ENCODE measurements at regions not wholly inside any gene's neighbourhood (a gene's known extent, or its start where the extent isn't known, plus 50 kb on each side); places are given as distances from the start of the nearest gene placed in this dataset.
"Not testable (repeated sequence)": the region's sequence is repeated elsewhere in the genome, so short reads cannot be mapped to it uniquely, and the experiment has no call there.

DNA sequence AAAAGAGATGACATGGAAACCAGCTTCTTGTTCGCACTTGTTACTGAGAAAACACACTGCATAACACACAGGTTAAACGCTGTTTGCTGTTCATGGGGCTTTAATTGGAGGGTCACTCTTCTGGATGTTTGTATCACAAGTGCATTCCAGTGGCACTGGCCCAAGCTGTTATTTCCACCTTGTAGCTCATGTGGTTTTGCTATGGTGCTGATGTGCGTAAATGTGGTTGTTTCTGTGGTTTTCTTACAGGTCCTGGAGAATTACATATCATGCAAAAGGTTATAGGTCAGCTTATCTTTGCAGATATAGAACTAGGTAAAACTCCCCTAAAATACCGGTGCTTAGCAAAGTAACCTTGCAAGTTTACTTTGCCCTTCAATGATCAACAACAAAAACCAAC is 89.3 kb upstream of the AHI1 start:
- H3K4me3 Mint-ChIP-seq: peak overlapping the region; percentile 60
- H3K36me3 Mint-ChIP-seq (ENCODE audit: low read depth): peaks cover 77% of the 10 kb centered on the region
- DNase-seq (ENCODE audit: low spot score): peak; percentile 74
- peaks cover 66% of the 10 kb centered on the region for H3K4me1 Mint-ChIP-seq (ENCODE audit: low read depth)
- H3K9me3 Mint-ChIP-seq: peaks cover 58% of the 10 kb centered on the region
- H3K27me3 Mint-ChIP-seq (ENCODE audit: low read depth): no peaks in the 10 kb centered on the region
- peak overlapping the region; percentile 91 for H3K27ac Mint-ChIP-seq

GRCh38 chr6:135592276-135592675 is 94.7 kb upstream of the AHI1 start:
- Mint-ChIP-seq H3K36me3 (ENCODE audit: low read depth) (peaks cover 68% of the 10 kb centered on the region), H3K27ac (peak overlapping the region; percentile 55), H3K9me3 (peaks cover 71% of the 10 kb centered on the region), H3K27me3 (ENCODE audit: low read depth) (no peaks in the 10 kb centered on the region), H3K4me1 (ENCODE audit: low read depth) (peaks cover 37% of the 10 kb centered on the region), H3K4me3 (peak overlapping the region; percentile 55)
- DNase-seq (ENCODE audit: low spot score): no peak

DNA sequence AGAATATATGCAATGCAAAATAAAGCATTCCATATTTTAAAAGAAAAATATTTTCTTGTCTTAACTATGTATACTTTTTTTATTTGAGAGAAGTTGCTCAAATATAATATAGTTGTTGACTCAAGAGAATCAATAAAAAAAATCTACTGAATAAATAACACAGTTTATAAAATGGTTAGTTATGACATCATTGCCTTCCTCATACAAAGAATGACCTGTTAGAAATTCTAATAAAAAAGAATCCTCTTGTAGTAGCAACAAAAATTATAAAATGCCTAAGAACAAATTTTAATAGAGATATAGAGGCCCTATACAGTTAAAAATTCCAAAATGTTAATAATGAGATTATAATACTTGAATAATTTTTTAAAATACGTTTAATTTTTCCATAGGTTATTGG is 96.5 kb upstream of the AHI1 start:
- no peaks in the 10 kb centered on the region for H3K27me3 Mint-ChIP-seq (ENCODE audit: low read depth)
- no peak for DNase-seq (ENCODE audit: low spot score)
- peaks cover 75% of the 10 kb centered on the region for H3K9me3 Mint-ChIP-seq
- H3K27ac Mint-ChIP-seq: no peak overlapping the region
- H3K4me3 Mint-ChIP-seq: no peak overlapping the region
- peaks cover 71% of the 10 kb centered on the region for H3K36me3 Mint-ChIP-seq (ENCODE audit: low read depth)
- peaks cover 26% of the 10 kb centered on the region for H3K4me1 Mint-ChIP-seq (ENCODE audit: low read depth)

GRCh38 chr6:135600086-135600702 is 102.7 kb upstream of the AHI1 start:
- H3K27ac Mint-ChIP-seq: no peak overlapping the region
- peaks cover 66% of the 10 kb centered on the region for H3K36me3 Mint-ChIP-seq (ENCODE audit: low read depth)
- H3K4me1 Mint-ChIP-seq (ENCODE audit: low read depth): peaks cover 18% of the 10 kb centered on the region
- H3K4me3 Mint-ChIP-seq: no peak overlapping the region
- peaks cover 56% of the 10 kb centered on the region for H3K9me3 Mint-ChIP-seq
- DNase-seq (ENCODE audit: low spot score): no peak
- no peaks in the 10 kb centered on the region for H3K27me3 Mint-ChIP-seq (ENCODE audit: low read depth)

- H3K36me3 Mint-ChIP-seq (ENCODE audit: low read depth): peaks cover 62% of the 10 kb centered on the region
- no peak for DNase-seq (ENCODE audit: low spot score)
- no peak overlapping the region for H3K27ac Mint-ChIP-seq
- H3K27me3 Mint-ChIP-seq (ENCODE audit: low read depth): no peaks in the 10 kb centered on the region
- no peak overlapping the region for H3K4me3 Mint-ChIP-seq
- peaks cover 23% of the 10 kb centered on the region for H3K4me1 Mint-ChIP-seq (ENCODE audit: low read depth)
- H3K9me3 Mint-ChIP-seq: peaks cover 49% of the 10 kb centered on the region
Measured at GRCh38 chr6:135600931-135601330, 103.4 kb upstream of the AHI1 start.

GRCh38 chr6:135601857-135602256 is 104.3 kb upstream of the AHI1 start:
- Mint-ChIP-seq H3K9me3 (peaks cover 42% of the 10 kb centered on the region), H3K4me1 (ENCODE audit: low read depth) (peaks cover 31% of the 10 kb centered on the region), H3K27me3 (ENCODE audit: low read depth) (no peaks in the 10 kb centered on the region), H3K4me3 (no peak overlapping the region), H3K27ac (no peak overlapping the region), H3K36me3 (ENCODE audit: low read depth) (peaks cover 54% of the 10 kb centered on the region)
- no peak for DNase-seq (ENCODE audit: low spot score)

GRCh38 chr6:135603249-135603648 is 105.7 kb upstream of the AHI1 start:
- Mint-ChIP-seq H3K4me1 (ENCODE audit: low read depth) (peaks cover 29% of the 10 kb centered on the region), H3K9me3 (peaks cover 28% of the 10 kb centered on the region)
- no peak for DNase-seq (ENCODE audit: low spot score)

GRCh38 chr6:135604035-135604860 is 106.7 kb upstream of the AHI1 start:
- Mint-ChIP-seq H3K27ac (no peak overlapping the region), H3K9me3 (peaks cover 18% of the 10 kb centered on the region), H3K27me3 (ENCODE audit: low read depth) (no peaks in the 10 kb centered on the region), H3K4me3 (no peak overlapping the region), H3K4me1 (ENCODE audit: low read depth) (peaks cover 29% of the 10 kb centered on the region), H3K36me3 (ENCODE audit: low read depth) (peaks cover 33% of the 10 kb centered on the region)
- DNase-seq (ENCODE audit: low spot score): no peak

More at GRCh38 chr6:135603249-135603648, 105.7 kb upstream of the AHI1 start:
- Mint-ChIP-seq H3K27ac (no peak overlapping the region), H3K36me3 (ENCODE audit: low read depth) (peaks cover 43% of the 10 kb centered on the region), H3K27me3 (ENCODE audit: low read depth) (no peaks in the 10 kb centered on the region), H3K4me3 (no peak overlapping the region)

GRCh38 chr6:135605278-135605790 is 107.8 kb upstream of the AHI1 start:
- H3K4me3 Mint-ChIP-seq: no peak overlapping the region
- DNase-seq (ENCODE audit: low spot score): no peak
- H3K9me3 Mint-ChIP-seq: peaks cover 8% of the 10 kb centered on the region
- no peak overlapping the region for H3K27ac Mint-ChIP-seq
- H3K36me3 Mint-ChIP-seq (ENCODE audit: low read depth): peaks cover 24% of the 10 kb centered on the region
- peaks cover 21% of the 10 kb centered on the region for H3K4me1 Mint-ChIP-seq (ENCODE audit: low read depth)
- no peaks in the 10 kb centered on the region for H3K27me3 Mint-ChIP-seq (ENCODE audit: low read depth)

DNA sequence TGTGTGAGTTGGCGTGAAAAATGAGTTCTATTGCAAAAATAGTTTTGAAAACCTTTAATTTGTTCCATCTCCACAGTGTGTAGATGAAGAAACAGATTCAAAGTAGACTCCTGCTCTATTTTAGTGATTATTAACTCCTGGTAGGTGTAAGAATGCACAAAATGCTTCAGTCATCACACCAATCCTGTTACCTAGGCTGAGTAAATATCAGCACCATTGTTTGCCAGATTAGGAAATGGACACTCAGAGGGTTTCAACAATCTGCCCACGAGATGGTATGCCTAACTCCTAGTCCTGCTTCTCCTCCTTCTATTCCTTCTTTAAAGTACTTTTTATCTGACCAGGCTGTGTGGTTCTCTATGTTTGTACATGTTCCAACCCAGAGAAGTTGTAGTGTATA is 108.9 kb upstream of the AHI1 start:
- no peak overlapping the region for H3K27ac Mint-ChIP-seq
- H3K27me3 Mint-ChIP-seq (ENCODE audit: low read depth): no peaks in the 10 kb centered on the region
- H3K36me3 Mint-ChIP-seq (ENCODE audit: low read depth): peaks cover 25% of the 10 kb centered on the region
- H3K4me1 Mint-ChIP-seq (ENCODE audit: low read depth): peaks cover 21% of the 10 kb centered on the region
- H3K4me3 Mint-ChIP-seq: no peak overlapping the region
- DNase-seq (ENCODE audit: low spot score): no peak
- H3K9me3 Mint-ChIP-seq: peaks cover 12% of the 10 kb centered on the region

GRCh38 chr6:135608031-135608430 is 110.5 kb upstream of the AHI1 start:
- Mint-ChIP-seq H3K27me3 (ENCODE audit: low read depth) (no peaks in the 10 kb centered on the region), H3K4me3 (no peak overlapping the region), H3K27ac (no peak overlapping the region), H3K4me1 (ENCODE audit: low read depth) (peaks cover 21% of the 10 kb centered on the region), H3K9me3 (peaks cover 4% of the 10 kb centered on the region), H3K36me3 (ENCODE audit: low read depth) (peaks cover 16% of the 10 kb centered on the region)
- DNase-seq (ENCODE audit: low spot score): no peak

DNA sequence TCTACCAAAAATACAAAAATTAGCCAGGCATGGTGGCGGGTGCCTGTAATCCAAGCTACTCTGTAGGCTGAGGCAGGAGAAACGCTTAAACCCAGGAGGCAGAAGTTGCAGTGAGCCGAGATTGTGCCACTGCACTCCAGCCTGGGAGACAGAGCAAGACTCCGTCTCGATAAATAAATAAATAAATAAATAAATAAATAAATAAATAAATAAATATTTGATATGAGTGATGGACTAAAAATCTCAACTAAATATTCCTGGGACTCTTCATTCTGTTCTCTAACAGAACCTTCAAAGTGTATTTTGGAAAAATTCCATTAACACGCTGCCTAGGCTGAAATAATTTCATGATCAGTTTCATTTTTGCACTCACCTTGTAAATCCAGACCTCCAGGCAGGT is 112.7 kb upstream of the AHI1 start:
- not testable (repeated sequence) for DNase-seq (ENCODE audit: low spot score); H3K9me3 Mint-ChIP-seq; H3K4me3 Mint-ChIP-seq; H3K27ac Mint-ChIP-seq; H3K36me3 Mint-ChIP-seq (ENCODE audit: low read depth); H3K27me3 Mint-ChIP-seq (ENCODE audit: low read depth)
- H3K4me1 Mint-ChIP-seq (ENCODE audit: low read depth): peaks cover 15% of the 10 kb centered on the region

DNA sequence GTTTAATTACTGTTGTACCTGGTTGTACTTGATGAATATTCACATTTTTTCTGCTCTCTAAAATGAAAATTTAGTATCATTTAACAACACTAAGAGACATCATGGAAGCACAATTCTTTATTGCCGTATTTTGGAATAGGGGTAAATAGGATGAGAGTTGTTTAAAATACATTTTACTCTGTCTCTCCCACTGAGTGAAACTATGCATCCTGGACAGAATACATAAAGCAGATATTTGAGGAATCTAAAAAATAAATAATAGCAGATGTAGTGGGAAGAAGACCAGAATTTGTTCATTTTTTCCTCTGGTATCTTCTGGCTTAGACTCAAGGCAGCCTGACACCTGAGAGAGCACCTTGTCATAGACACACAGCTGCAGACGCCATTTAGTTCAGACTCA is 119.1 kb upstream of the AHI1 start:
- peaks cover 2% of the 10 kb centered on the region for H3K27me3 Mint-ChIP-seq (ENCODE audit: low read depth)
- H3K4me1 Mint-ChIP-seq (ENCODE audit: low read depth): peaks cover 12% of the 10 kb centered on the region
- no peak overlapping the region for H3K27ac Mint-ChIP-seq
- DNase-seq (ENCODE audit: low spot score): no peak
- no peaks in the 10 kb centered on the region for H3K9me3 Mint-ChIP-seq
- H3K4me3 Mint-ChIP-seq: no peak overlapping the region
- H3K36me3 Mint-ChIP-seq (ENCODE audit: low read depth): peaks cover 4% of the 10 kb centered on the region

GRCh38 chr6:135617222-135617621 is 119.7 kb upstream of the AHI1 start:
- no peak overlapping the region for H3K4me3 Mint-ChIP-seq
- H3K9me3 Mint-ChIP-seq: peaks cover 3% of the 10 kb centered on the region
- DNase-seq (ENCODE audit: low spot score): no peak
- H3K27ac Mint-ChIP-seq: no peak overlapping the region
- peaks cover 6% of the 10 kb centered on the region for H3K36me3 Mint-ChIP-seq (ENCODE audit: low read depth)
- peaks cover 2% of the 10 kb centered on the region for H3K27me3 Mint-ChIP-seq (ENCODE audit: low read depth)
- peaks cover 14% of the 10 kb centered on the region for H3K4me1 Mint-ChIP-seq (ENCODE audit: low read depth)

Measured in T-helper 2 cell treated with Interferon-gamma antibody and Interleukin-4, amounts not matched to agents 5 μg/mL and 100 μg/mL, for 36 hours (primary cell).